SK-N-DZ (cell line): ENCODE measurements at regions not wholly inside any gene's neighbourhood (a gene's known extent, or its start where the extent isn't known, plus 50 kb on each side); places are given as distances from the start of the nearest gene placed in this dataset.
"Not testable (repeated sequence)": the region's sequence is repeated elsewhere in the genome, so short reads cannot be mapped to it uniquely, and the experiment has no call there.

Source experiments
- DNase-seq: peaks from one replicate; pipeline ENCODE4 v3.0.0-alpha.2; 2015; ENCODE audit warnings: low spot score

GRCh38 chr21:17118638-17119384, 394.0 kb upstream of the CXADR start:
- no peak for DNase-seq

DNA sequence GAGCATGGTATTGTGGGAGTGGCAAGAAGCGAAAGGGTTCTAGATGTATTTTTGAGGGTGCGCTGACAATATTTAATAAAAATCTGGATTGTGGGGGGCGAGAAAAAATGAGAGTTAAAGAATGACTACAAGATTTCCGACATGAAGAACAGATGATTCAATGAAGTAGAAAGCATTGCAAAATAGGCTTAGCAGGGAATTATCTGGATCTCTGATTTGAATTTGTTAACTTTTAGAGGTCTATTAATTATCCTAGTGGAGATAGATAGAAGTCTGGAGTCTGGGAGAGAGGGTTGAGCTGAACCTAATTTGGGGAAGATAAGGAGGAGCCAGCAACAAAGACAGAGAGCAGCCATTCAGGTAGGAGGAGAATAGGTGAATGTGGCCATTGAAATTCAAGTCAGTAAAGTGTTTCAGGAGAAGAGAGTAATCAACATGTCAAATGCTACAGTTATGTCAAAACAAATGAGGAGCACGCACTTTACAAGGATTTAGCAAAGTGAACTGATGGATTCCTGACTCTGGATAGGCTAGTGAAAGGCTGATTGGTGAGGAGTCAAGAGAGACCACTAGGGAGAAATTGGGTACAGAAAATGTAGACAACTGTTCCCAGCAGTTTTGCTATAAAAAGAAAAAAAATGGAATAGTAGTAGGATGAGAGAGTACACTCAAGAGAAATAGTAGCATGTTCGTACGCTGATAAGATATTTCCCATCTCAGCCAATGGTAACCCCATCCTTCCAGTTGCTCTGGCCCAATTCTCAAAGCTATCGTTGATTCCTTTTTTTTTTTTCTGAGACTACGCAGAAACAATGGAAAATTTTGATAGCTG, 393.2 kb upstream of the CXADR start:
- DNase-seq = no peak

GRCh38 chr21:17127395-17127794, 385.4 kb upstream of the CXADR start:
- DNase-seq = not testable (repeated sequence)

DNA sequence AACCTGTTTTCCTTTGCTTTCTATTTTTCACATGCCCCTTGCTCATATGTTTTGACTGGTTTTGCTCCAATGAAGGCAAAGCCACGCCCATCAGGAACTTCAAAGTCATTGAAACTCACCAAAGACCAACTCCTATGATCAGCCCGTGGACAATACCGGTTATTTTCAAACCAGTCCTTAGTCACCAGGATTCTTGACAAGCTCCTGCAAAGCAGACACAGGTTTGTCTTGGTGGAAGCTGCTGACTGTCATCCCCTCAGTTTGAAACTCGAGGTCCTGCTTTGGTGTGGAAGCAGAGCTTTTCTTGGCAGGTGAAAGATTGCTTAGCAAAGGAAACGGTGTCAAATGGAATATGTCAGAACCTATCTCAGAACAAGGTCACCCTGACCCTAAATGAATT, 384.7 kb upstream of the CXADR start:
- DNase-seq = no peak

DNA sequence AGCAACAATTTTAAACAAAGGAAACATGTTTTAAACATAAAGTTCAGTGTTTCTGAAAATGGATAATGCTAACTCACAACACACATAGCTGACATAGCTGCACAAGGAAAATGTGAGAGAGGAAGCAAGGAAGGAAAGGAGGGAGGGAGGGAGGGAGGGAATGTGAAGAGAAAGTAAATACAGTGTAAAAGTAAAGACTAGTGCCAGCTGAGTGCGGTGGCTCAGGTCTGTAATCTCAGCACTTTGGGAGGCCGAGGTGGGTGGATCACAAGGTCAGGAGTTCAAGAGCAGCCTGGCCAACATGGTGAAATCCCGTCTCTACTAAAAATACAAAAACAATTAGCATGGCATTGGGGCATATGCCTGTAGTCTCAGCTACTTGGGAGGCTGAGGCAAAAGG, 373.7 kb upstream of the CXADR start:
- not testable (repeated sequence) for DNase-seq

DNA sequence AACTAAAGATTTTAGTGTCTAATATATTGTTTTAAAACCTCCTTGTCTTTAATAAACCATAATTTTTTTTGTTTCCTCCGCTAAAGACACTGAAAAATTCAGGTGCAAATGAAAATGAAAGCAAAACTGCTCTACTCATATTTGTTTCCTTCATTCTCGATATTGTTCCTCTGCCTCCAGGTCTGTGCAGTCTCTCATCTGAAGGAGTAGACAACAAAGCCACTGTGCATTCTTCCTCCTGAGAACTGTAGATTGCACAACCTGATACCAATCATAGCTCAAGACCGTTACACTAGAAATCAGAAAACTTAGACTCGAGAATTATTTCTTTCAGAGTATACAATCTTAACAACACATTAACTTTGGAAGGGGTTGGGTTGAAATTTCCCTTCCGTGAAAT, 373.1 kb upstream of the CXADR start:
- no peak for DNase-seq

DNA sequence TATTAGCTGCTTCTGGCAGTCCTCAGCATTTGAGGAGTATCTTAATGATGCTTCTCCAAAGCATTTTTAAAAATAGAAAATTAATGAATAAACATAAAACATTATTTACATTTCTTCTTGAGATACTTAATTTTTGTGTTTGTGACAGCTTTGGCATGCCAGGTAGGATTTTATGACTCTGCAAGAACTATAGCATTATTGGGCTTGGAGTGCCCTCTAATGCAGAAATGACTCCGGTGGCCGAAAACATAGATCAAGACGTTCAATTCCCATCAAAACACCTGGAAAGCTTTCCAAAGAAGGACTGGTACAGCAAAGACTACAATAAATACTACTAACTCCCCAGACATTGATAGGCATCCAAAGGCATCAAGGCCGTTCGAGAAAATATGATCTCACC, 366.4 kb upstream of the CXADR start:
- DNase-seq = no peak

DNA sequence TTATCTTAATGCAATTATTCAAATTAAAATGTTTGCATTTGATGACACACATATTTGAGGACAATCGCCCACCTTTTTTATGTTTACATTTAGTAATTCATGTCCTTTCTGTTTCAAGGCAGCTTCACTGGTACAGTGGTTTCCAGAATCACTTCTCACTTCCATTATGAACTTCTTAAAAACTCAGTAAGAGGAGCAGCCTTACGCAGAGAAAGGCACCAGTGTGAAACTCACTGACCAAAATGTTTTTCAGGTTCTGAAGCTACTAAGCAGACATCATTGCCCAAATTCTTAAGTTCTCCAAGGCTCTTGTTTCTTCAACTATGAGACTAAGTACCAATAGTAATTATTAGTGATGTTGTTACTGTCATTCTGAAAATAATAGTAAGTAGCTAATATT, 353.1 kb upstream of the CXADR start:
- no peak for DNase-seq

DNA sequence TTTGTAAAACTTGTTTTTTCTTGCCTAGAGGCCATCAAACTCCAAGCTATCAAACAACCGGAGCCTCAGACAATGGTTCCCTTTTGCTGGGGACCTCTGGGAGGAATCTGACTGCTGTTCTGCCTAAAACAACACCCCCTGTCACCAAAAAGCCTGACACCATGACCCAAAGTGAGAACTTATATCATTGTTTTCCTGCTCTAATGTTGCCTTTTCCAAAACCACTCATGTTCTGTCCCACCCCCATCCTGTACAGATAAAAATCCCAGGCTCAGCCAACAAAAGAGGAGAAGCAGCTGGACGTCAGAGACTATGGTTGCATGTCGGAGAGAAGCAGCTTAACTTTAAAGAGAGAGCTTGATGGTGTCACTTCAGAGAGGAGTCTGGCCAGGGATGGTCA, 327.2 kb upstream of the CXADR start:
- no peak for DNase-seq

DNA sequence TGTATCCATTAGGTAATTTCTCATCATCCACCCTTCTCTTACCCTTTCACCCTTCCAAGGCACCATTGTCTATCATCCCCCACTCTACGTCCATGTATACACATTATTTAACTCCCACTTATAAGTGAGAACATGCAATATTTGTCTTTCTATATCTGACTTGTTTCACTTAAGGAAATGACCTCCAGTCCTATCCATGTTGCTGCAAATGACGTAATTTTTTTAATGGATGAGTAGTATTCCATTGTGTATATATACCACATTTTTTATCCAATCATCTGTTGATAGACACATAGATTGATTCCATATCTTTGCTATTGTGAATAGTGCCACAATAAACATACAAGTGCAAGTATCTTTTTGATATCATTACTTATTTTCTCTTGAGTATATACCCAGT, 322.9 kb upstream of the CXADR start:
- DNase-seq = no peak

DNA sequence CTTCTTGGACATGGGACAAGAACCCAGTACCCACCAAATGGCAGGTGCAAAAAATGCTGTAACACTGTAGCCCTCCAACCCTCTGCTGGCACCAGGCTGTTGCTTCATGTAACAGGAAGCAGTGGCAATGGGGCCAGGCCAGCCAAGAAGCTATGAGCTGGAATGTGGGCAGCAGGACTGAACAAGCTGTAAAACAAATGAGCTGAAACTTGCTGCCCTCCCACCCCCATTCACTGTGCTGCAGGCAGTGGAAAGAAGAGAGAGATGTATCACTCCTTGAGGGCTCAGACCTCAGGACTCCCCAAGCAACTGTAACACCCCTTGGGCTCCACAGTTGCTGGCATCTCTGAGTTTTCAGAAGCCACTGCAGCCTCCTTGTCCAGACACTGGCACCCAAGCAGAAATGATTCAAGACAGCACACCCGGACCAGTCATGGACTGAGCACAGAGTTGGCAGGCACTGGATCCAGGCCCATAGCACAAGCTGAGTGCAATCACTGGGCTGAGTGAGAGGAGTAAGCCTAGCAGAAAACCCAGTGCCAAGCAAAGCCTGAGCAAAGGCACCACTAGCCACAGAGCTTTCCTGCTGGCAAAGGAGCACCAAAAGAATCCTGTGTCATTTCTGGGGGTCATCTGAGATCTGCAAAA, 321.4 kb upstream of the CXADR start:
- no peak for DNase-seq

- DNase-seq = no peak
These were observed 317.5 kb upstream of the CXADR start for GRCh38 chr21:17195351-17195750.

DNA sequence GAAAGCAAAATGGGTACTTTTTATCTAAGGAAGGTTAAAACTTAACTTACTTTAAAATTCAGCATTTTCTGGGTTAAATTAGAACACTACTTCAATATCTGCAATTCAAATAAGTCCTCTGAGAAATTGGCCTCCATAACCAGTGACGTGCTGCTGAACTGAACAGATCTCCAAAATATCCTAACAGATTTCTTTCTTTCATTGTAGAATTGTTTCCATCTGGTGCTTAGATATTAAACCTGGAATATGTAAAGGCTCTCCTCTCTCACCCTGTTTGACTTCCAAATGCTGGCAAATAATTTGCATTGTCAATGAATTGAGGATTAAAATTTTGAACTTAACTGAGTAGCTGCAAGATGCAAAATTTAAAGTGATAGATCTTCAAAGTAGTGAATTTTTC, 316.9 kb upstream of the CXADR start:
- DNase-seq = no peak

- DNase-seq = no peak
These were observed 316.2 kb upstream of the CXADR start for GRCh38 chr21:17196623-17197022.

DNA sequence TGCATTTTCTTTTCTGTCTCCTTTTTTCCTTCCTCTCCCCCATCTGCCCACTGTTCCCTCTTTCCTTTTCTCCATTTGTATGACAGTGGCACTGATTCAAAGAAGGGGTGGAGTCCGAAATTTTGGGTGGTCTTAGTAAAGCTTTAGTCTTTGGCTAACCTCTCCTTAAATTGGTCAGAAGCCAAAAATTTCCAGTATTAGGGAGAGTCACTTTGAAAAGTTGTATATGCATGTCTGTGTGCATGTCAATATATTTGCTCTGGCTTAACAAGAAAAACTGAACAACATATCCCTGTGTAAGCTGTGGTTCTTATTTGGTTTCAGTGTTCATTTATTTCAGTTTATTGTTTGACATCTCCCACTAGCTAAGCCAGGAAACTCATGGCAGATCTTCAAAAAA, 314.8 kb upstream of the CXADR start:
- no peak for DNase-seq

- no peak for DNase-seq
These were observed 312.6 kb upstream of the CXADR start for GRCh38 chr21:17200250-17200649.

GRCh38 chr21:17201741-17202260, 311.0 kb upstream of the CXADR start:
- no peak for DNase-seq

GRCh38 chr21:17214801-17215200, 298.0 kb upstream of the CXADR start:
- DNase-seq = no peak

GRCh38 chr21:17219050-17219449, 293.8 kb upstream of the CXADR start:
- DNase-seq = not testable (repeated sequence)

GRCh38 chr21:17231124-17231523, 281.7 kb upstream of the CXADR start:
- no peak for DNase-seq

GRCh38 chr21:17231771-17232170, 281.1 kb upstream of the CXADR start:
- DNase-seq = no peak

GRCh38 chr21:17238468-17238867, 274.4 kb upstream of the CXADR start:
- no peak for DNase-seq
